Pancreas (tissue), 10 donors: ENCODE measurements at regions not wholly inside any gene's neighbourhood (a gene's known extent, or its start where the extent isn't known, plus 50 kb on each side); places are given as distances from the start of the nearest gene placed in this dataset.

Experiments used
- ATAC-seq, 4 donors: fragments of 200-7000 bp; cut with Tn5 transposase; one replicate each; pipeline versions ENCODE4 v1.8.0 to v1.9.1; 2020; ENCODE audit warnings: mild to moderate bottlenecking in 4 of 4, moderate library complexity in 4 of 4
- DNase-seq, 6 donors: peaks; one replicate each; pipeline ENCODE4 v3.0.0-alpha.2; 2020
- FAIRE-seq: peaks from 2 replicates; lab custom pipeline; 2012; peaks lifted over from hg19 to GRCh38; lab: Jason Lieb, UNC
- H3K27ac ChIP-seq, 4 donors: fragments of 200-600 bp; sonication (generic); 1 replicate in 3 of 4; 2 replicates in 1 of 4; pipeline versions ENCODE4 v1.5.0 to v1.8.0; 2020
- H3K27me3 ChIP-seq, 4 donors: fragments of 200-600 bp; one replicate each; pipeline ENCODE4 v1.8.0; 2021
- H3K36me3 ChIP-seq, 3 donors: fragments of 200-600 bp; sonication (generic) in 1 of 3; one replicate each; pipeline versions ENCODE4 v1.5.0 to v1.8.0; 2020 to 2021
- H3K4me1 ChIP-seq, 3 donors: fragments of 200-600 bp; one replicate each; pipeline ENCODE4 v1.8.0; 2021
- H3K4me3 ChIP-seq, 4 donors: fragments of 200-600 bp; sonication (generic) in 2 of 4; one replicate each; pipeline versions ENCODE4 v1.5.0 to v1.8.0; 2020 to 2021
- H3K9me3 ChIP-seq, 4 donors: fragments of 200-600 bp; one replicate each; pipeline ENCODE4 v1.8.0; 2021
- CTCF ChIP-seq, 4 donors: fragments of 200-600 bp; sonication (generic) in 3 of 4; IDR thresholded peaks; one replicate each; pipeline versions ENCODE4 v1.5.0 to v1.8.0; 2021; ENCODE audit warnings: antibody characterized with exemption in 4 of 4
- WGBS, 2 donors: extraction: QIAGEN DNeasy Blood & Tissue Kit; methylation state at CpG; one replicate each; pipeline ENCODE4 v1.1.7; 2013; 5-methylcytosine and 5-hydroxymethylcytosine counted together
- intact Hi-C, 3 donors: fragments of 100-400 bp; cut with DNase I; formaldehyde crosslinking; loops; one replicate each; pipeline versions ENCODE4 v1.11.1 to v1.14.2; 2022
- donor health status: healthy with polysubstance abuse.
- donor health status: DM: no; HTN: no; CAD: no; lungs with moderate emphysema.
- donor health status: DM: no; HTN: no; CAD: no.
- donor health status: control.
- donor health status: control.
- donor health status: Bipolar disorder and iron deficiency.
- donor health status: DM: yes; HTN: yes; CAD: no.
- donor health status: DM: no; HTN: no; CAD: no.
- donor health status: DM: no; HTN: no; CAD: no.
- donor health status: DM: yes; HTN: yes; CAD: no.

- no peak for ATAC-seq
- no peak for TF ChIP-seq CTCF (IDR thresholded peaks at IDR 0.05)
- WGBS, 2 donors: 56 to 72% methylated on average over 2 of the region's 2 CpGs
- FAIRE-seq: no peak
- Histone ChIP-seq H3K9me3 (no peaks in the 10 kb centered on the region), H3K27me3 (peaks cover 0 to 4% (median 0%) of the 10 kb centered on the region in 4 donors), H3K4me3 (no peak overlapping the region), H3K4me1 (no peaks in the 10 kb centered on the region), H3K27ac (no peak overlapping the region), H3K36me3 (no peaks in the 10 kb centered on the region)
- intact Hi-C loops: no loop called here
- DNase-seq: no peak
These were observed 333.4 kb upstream of the KCNH7 start for GRCh38 chr2:163171786-163172530.

GRCh38 chr2:163157891-163158496 lies 319.4 kb upstream of the KCNH7 start:
- no peak for TF ChIP-seq CTCF (IDR thresholded peaks at IDR 0.05)
- H3K27ac ChIP-seq: no peak overlapping the region
- intact Hi-C loops: no loop called here
- no peaks in the 10 kb centered on the region for H3K36me3 ChIP-seq
- no peaks in the 10 kb centered on the region for H3K27me3 ChIP-seq
- FAIRE-seq: no peak
- WGBS, 2 donors: 95 to 96% methylated on average over 1 of the region's 1 CpG
- DNase-seq: no peak
- no peaks in the 10 kb centered on the region for H3K9me3 ChIP-seq
- no peak for ATAC-seq
- H3K4me1 ChIP-seq: no peaks in the 10 kb centered on the region
- no peak overlapping the region for H3K4me3 ChIP-seq

- Histone ChIP-seq H3K36me3 (no peaks in the 10 kb centered on the region), H3K27ac (no peak overlapping the region), H3K4me1 (no peaks in the 10 kb centered on the region), H3K4me3 (no peak overlapping the region), H3K9me3 (no peaks in the 10 kb centered on the region), H3K27me3 (no peaks in the 10 kb centered on the region)
- DNase-seq (no peak), FAIRE-seq (no peak), ATAC-seq (no peak)
- no peak for TF ChIP-seq CTCF (IDR thresholded peaks at IDR 0.05)
- 86 to 87% methylated on average over 2 of the region's 2 CpGs for WGBS, 2 donors
- intact Hi-C loops: no loop called here
These were observed 318.8 kb upstream of the KCNH7 start for GRCh38 chr2:163157411-163157810.

GRCh38 chr2:163155925-163156324 lies 317.4 kb upstream of the KCNH7 start:
- no peak overlapping the region for H3K27ac ChIP-seq
- no peaks in the 10 kb centered on the region for H3K4me1 ChIP-seq
- no peak overlapping the region for H3K4me3 ChIP-seq
- no peak for TF ChIP-seq CTCF (IDR thresholded peaks at IDR 0.05)
- ATAC-seq: no peak
- WGBS, 2 donors: 76 to 87% methylated on average over 2 of the region's 2 CpGs
- DNase-seq: no peak
- H3K36me3 ChIP-seq: no peaks in the 10 kb centered on the region
- intact Hi-C loops: no loop called here
- FAIRE-seq: no peak
- no peaks in the 10 kb centered on the region for H3K27me3 ChIP-seq
- no peaks in the 10 kb centered on the region for H3K9me3 ChIP-seq
